ENCODE measurements at regions not wholly inside any gene's neighbourhood (a gene's known extent, or its start where the extent isn't known, plus 50 kb on each side); places are given as distances from the start of the nearest gene placed in this dataset.

DNA sequence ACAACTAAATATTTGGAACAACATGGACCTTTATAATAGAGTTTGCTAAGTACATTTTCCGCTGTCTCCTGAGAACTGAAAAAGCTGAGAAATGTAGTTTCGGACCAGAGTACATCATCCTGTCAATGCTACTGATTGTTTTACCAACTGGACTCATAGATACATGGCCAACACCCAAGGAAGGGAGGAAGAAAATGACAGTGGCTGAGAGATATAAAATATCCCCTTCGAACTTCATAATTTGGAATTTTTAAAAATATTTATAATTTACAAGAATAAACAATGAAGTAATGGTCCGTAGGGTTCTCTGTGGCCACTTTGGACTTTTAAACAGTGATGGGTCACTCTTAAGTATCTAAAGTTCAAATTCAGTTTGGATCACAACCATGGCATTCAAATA, 1042.7 kb downstream of the MCTP2 start:
- TF ChIP-seq TAF1 (IDR thresholded peaks at IDR 0.05; ENCODE audit: borderline replicate concordance, insufficient read depth, low read length): no peak
- TF ChIP-seq SIN3A (IDR thresholded peaks at IDR 0.05; ENCODE audit: borderline replicate concordance, insufficient read depth, low read length): no peak
- TF ChIP-seq, protein P1, sequence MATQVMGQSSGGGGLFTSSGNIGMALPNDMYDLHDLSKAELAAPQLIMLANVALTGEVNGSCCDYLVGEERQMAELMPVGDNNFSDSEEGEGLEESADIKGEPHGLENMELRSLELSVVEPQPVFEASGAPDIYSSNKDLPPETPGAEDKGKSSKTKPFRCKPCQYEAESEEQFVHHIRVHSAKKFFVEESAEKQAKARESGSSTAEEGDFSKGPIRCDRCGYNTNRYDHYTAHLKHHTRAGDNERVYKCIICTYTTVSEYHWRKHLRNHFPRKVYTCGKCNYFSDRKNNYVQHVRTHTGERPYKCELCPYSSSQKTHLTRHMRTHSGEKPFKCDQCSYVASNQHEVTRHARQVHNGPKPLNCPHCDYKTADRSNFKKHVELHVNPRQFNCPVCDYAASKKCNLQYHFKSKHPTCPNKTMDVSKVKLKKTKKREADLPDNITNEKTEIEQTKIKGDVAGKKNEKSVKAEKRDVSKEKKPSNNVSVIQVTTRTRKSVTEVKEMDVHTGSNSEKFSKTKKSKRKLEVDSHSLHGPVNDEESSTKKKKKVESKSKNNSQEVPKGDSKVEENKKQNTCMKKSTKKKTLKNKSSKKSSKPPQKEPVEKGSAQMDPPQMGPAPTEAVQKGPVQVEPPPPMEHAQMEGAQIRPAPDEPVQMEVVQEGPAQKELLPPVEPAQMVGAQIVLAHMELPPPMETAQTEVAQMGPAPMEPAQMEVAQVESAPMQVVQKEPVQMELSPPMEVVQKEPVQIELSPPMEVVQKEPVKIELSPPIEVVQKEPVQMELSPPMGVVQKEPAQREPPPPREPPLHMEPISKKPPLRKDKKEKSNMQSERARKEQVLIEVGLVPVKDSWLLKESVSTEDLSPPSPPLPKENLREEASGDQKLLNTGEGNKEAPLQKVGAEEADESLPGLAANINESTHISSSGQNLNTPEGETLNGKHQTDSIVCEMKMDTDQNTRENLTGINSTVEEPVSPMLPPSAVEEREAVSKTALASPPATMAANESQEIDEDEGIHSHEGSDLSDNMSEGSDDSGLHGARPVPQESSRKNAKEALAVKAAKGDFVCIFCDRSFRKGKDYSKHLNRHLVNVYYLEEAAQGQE (IDR thresholded peaks at IDR 0.05; ENCODE audit: insufficient read depth in 1 of 2, low read depth in 2 of 2, low read length in 2 of 2): no peak

Measured in PFSK-1 (cell line).